ENCODE measurements at regions not wholly inside any gene's neighbourhood (a gene's known extent, or its start where the extent isn't known, plus 50 kb on each side); places are given as distances from the start of the nearest gene placed in this dataset.

DNA sequence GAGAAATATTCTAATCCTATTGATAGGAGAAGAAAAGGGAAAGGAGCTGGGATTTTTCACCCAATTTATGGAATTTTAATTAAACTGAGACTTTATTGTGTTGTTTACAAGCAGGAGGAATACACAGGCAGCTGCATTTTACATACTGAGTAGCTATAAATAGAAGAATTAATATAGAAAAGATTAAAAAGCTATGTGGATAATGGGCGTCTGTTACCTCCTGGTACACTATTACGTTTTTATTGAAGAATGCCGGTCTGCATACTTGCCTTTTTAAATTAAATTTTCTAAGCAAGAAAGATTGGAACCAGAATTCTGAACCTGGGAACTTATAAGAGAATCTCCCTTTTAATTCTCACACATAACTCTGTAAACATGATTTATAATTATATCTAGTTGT, 52.1 kb upstream of the CACHD1 start:
- no peak overlapping the region for H3K4me3 Mint-ChIP-seq (ENCODE audit: unreplicated experiment)
- DNase-seq (ENCODE audit: unreplicated experiment) = no peak
- intact Hi-C loops (cut with micrococcal nuclease) = no loop called here
- no TSS peak for BruUV-seq (replicated peaks)
- ChIA-PET CTCF (no interaction called here), POLR2A (no interaction called here)
- no peaks in the 10 kb centered on the region for H3K36me3 Mint-ChIP-seq (ENCODE audit: insufficient read depth, unreplicated experiment)
- H3K4me1 Mint-ChIP-seq (ENCODE audit: insufficient read depth, unreplicated experiment) = no peaks in the 10 kb centered on the region
- H3K27me3 Mint-ChIP-seq (ENCODE audit: insufficient read depth, unreplicated experiment) = no peaks in the 10 kb centered on the region
- H3K9me3 Mint-ChIP-seq (ENCODE audit: unreplicated experiment) = no peaks in the 10 kb centered on the region
- no peak overlapping the region for H3K27ac Mint-ChIP-seq (ENCODE audit: low read depth, unreplicated experiment)
- TF ChIP-seq, protein P1, sequence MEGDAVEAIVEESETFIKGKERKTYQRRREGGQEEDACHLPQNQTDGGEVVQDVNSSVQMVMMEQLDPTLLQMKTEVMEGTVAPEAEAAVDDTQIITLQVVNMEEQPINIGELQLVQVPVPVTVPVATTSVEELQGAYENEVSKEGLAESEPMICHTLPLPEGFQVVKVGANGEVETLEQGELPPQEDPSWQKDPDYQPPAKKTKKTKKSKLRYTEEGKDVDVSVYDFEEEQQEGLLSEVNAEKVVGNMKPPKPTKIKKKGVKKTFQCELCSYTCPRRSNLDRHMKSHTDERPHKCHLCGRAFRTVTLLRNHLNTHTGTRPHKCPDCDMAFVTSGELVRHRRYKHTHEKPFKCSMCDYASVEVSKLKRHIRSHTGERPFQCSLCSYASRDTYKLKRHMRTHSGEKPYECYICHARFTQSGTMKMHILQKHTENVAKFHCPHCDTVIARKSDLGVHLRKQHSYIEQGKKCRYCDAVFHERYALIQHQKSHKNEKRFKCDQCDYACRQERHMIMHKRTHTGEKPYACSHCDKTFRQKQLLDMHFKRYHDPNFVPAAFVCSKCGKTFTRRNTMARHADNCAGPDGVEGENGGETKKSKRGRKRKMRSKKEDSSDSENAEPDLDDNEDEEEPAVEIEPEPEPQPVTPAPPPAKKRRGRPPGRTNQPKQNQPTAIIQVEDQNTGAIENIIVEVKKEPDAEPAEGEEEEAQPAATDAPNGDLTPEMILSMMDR (IDR thresholded peaks at IDR 0.05; ENCODE audit: unreplicated experiment) = no peak
